Karpas-422 (cell line): ENCODE measurements at regions not wholly inside any gene's neighbourhood (a gene's known extent, or its start where the extent isn't known, plus 50 kb on each side); places are given as distances from the start of the nearest gene placed in this dataset. TPM values are rescaled to one million over a fixed set of nuclear protein-coding genes. Genes with fewer than 3 reads are reported as not detected.

Experiments
- small RNA-seq: library from RNA; depleted of rRNA; stranded (forward); fragments of <200 nt; gene quantifications from one replicate; pipeline ENCODE3, GENCODE V24; 2014

Small RNAs in the stretch of these regions (small RNA-seq; reads per million reads assigned to genes)
- not detected for gene AC022878.1
